Stimulated activated effector memory CD8-positive, alpha-beta T cell treated with anti-CD3 and anti-CD28 coated beads, Interleukin-12 subunit alpha, Interleukin-12 subunit beta, amount 100 ng/mL, for 72 hours (primary cell): ENCODE measurements at regions not wholly inside any gene's neighbourhood (a gene's known extent, or its start where the extent isn't known, plus 50 kb on each side); places are given as distances from the start of the nearest gene placed in this dataset.

Experiments
- ATAC-seq: fragments of 150-1000 bp; cut with Tn5 transposase; 2 replicates; pipeline ENCODE4 v1.10.0; 2021
- DNase-seq, 2 donors: peaks; one replicate each; pipeline ENCODE4 v3.0.0; 2021 to 2022; ENCODE audit warnings: low spot score in 2 of 2
- H3K27ac Mint-ChIP-seq: one replicate; pipeline ENCODE4 v1.8.0; 2022; ENCODE audit warnings: mild to moderate bottlenecking, mixed read lengths
- H3K36me3 Mint-ChIP-seq: one replicate; pipeline ENCODE4 v1.8.0; 2022; ENCODE audit warnings: mild to moderate bottlenecking, mixed read lengths
- H3K4me1 Mint-ChIP-seq: one replicate; pipeline ENCODE4 v1.8.0; 2022; ENCODE audit warnings: mixed read lengths
- H3K4me3 Mint-ChIP-seq: one replicate; pipeline ENCODE4 v1.8.0; 2022; ENCODE audit warnings: mild to moderate bottlenecking, mixed read lengths
- H3K9me3 Mint-ChIP-seq: one replicate; pipeline ENCODE4 v1.8.0; 2022; ENCODE audit warnings: mixed read lengths

GRCh38 chr3:187567021-187567420, 103.2 kb downstream of the SST start:
- no peak for DNase-seq
- H3K27ac Mint-ChIP-seq = no peak overlapping the region
- H3K36me3 Mint-ChIP-seq = no peaks in the 10 kb centered on the region
- no peak for ATAC-seq
- H3K9me3 Mint-ChIP-seq = no peaks in the 10 kb centered on the region
- no peak overlapping the region for H3K4me3 Mint-ChIP-seq
- no peaks in the 10 kb centered on the region for H3K4me1 Mint-ChIP-seq

DNA sequence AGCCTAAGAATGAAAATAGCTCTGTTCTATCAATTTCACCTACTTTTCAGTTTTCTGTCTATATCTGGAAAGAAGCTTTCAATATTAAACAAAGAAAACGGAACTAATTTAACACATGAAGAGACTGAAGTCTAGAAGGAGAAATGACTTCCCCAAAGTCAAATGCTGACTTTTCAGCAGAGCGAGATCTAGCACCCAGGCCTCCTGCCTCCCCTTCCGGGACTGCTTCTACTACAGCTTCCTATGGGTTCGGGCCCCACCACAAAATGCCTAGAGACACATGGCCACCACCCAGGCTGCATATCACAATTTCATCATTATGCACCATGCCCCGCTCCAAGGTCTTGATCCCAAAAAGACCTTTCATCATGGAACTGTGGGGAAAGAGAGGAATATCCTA, 104.5 kb downstream of the SST start:
- Mint-ChIP-seq H3K9me3 (no peaks in the 10 kb centered on the region), H3K4me1 (no peaks in the 10 kb centered on the region), H3K36me3 (no peaks in the 10 kb centered on the region), H3K27ac (no peak overlapping the region), H3K4me3 (no peak overlapping the region)
- no peak for DNase-seq
- no peak for ATAC-seq

DNA sequence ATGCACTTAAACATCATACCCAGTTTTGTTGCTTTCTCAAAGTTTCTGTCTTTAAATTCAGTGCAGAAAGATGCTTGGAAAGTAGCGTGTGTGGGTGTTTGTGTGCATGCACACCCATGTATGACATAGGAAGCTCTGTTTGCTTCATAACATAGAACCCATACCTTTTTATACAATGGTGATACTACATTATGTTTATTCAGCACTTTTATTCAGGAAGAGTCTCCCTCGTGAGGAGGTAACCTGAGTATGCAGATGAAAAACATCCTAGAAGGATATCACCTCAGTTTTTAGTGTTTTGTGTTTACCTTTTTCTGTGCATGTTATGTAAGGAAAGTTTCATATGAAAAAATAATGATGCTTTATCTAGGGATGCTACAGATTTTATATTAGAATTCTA, 111.2 kb downstream of the SST start:
- H3K36me3 Mint-ChIP-seq = no peaks in the 10 kb centered on the region
- no peak overlapping the region for H3K27ac Mint-ChIP-seq
- ATAC-seq = no peak
- no peaks in the 10 kb centered on the region for H3K4me1 Mint-ChIP-seq
- no peaks in the 10 kb centered on the region for H3K9me3 Mint-ChIP-seq
- DNase-seq = no peak
- H3K4me3 Mint-ChIP-seq = no peak overlapping the region

DNA sequence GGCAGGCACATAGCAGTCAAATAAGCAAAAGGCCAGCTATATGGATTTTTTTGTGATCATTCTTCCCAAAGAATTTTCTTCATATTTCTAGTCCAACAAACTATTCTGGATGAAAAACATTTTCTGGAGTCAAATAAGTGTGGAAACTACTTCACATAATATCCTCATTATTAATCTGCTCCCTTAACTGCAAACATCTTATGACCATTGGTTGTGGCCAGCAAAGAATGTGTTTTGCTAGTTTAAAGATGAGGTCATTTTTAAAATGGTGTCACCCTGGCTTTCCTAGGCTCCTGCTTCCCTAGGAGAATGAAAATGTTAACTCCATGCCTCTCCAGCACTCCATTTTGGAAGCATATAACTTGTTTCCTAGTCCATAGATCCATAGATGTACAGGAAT, 118.8 kb downstream of the SST start:
- Mint-ChIP-seq H3K4me3 (no peak overlapping the region), H3K36me3 (no peaks in the 10 kb centered on the region), H3K27ac (no peak overlapping the region), H3K4me1 (no peaks in the 10 kb centered on the region), H3K9me3 (no peaks in the 10 kb centered on the region)
- no peak for DNase-seq
- ATAC-seq = no peak

DNA sequence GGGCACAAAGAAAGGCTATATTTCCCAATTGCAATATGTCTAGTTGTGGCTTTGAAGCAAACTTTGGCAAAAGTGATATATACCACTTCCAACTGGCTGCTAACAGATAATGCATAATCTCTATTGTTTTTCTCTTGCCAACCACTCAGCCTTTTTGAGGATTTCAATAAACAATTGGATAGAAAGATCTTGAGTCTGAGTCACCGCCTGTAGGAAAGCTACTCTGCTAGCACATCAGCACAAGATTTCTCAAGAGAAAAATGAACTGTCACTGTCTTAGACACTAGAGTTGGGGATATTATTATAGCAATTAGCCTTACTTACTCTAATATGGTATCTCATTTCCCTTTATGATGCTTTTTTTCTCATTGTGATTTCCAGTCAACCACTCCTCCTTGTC, 119.7 kb downstream of the SST start:
- H3K27ac Mint-ChIP-seq = no peak overlapping the region
- ATAC-seq (no peak), DNase-seq (no peak)
- no peak overlapping the region for H3K4me3 Mint-ChIP-seq
- no peaks in the 10 kb centered on the region for H3K36me3 Mint-ChIP-seq
- no peaks in the 10 kb centered on the region for H3K9me3 Mint-ChIP-seq
- H3K4me1 Mint-ChIP-seq = no peaks in the 10 kb centered on the region

GRCh38 chr3:187545366-187545765, 124.8 kb downstream of the SST start:
- Mint-ChIP-seq H3K9me3 (no peaks in the 10 kb centered on the region), H3K36me3 (no peaks in the 10 kb centered on the region), H3K4me1 (no peaks in the 10 kb centered on the region)

GRCh38 chr3:187544326-187544725, 125.9 kb downstream of the SST start:
- Mint-ChIP-seq H3K27ac (no peak overlapping the region), H3K4me1 (no peaks in the 10 kb centered on the region), H3K4me3 (no peak overlapping the region), H3K36me3 (no peaks in the 10 kb centered on the region), H3K9me3 (no peaks in the 10 kb centered on the region)
- ATAC-seq = no peak
- no peak for DNase-seq

More at GRCh38 chr3:187545366-187545765, 124.8 kb downstream of the SST start:
- H3K27ac Mint-ChIP-seq = no peak overlapping the region
- ATAC-seq = no peak
- H3K4me3 Mint-ChIP-seq = no peak overlapping the region
- no peak for DNase-seq

GRCh38 chr3:187540847-187541246, 129.3 kb downstream of the SST start:
- no peak overlapping the region for H3K4me3 Mint-ChIP-seq
- no peak overlapping the region for H3K27ac Mint-ChIP-seq
- no peaks in the 10 kb centered on the region for H3K9me3 Mint-ChIP-seq
- ATAC-seq (no peak), DNase-seq (no peak)
- no peaks in the 10 kb centered on the region for H3K36me3 Mint-ChIP-seq
- no peaks in the 10 kb centered on the region for H3K4me1 Mint-ChIP-seq

DNA sequence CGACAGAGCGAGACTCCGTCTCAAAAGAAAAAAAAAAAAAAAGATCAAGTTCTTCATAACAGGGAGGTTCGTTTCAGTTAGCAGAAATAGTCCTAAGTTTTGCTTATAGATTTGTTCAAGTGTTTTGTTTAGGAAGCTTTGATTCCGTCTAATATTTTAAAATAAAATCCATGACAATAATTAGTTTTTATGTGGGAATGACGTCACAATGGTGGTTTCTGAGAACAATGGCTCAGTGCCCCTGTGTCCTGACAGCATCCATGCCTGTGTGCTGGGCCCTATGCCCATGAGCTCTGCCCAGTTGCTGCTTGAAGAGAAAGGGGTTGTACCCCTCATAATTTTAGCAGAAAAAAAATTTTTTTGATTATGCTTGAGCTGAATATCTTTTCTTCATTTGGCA, 134.0 kb downstream of the SST start:
- DNase-seq (no peak), ATAC-seq (no peak)
- Mint-ChIP-seq H3K4me3 (no peak overlapping the region), H3K4me1 (no peaks in the 10 kb centered on the region), H3K36me3 (no peaks in the 10 kb centered on the region), H3K27ac (no peak overlapping the region), H3K9me3 (no peaks in the 10 kb centered on the region)

DNA sequence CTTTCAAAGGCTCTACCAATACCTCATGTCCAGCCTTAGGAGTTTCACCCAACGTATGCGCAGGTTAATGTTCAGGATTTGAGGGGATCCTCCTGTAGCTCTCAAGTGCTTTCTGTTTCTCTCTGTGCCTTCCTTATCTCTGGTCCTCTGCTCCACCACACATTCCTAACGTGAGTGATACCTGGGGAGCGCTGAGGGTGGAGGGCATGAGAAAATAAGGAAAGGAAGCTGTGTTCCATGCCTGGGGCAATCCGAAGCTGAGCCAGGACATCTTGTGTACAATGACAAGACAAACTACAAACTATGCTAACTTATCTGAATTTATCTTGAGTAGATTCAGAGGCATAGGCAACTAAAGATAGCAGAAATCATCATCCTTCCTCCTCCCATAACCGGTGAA, 136.4 kb downstream of the SST start:
- Mint-ChIP-seq H3K36me3 (no peaks in the 10 kb centered on the region), H3K27ac (no peak overlapping the region), H3K4me3 (no peak overlapping the region), H3K9me3 (no peaks in the 10 kb centered on the region), H3K4me1 (no peaks in the 10 kb centered on the region)
- DNase-seq (no peak), ATAC-seq (no peak)

- Mint-ChIP-seq H3K4me1 (no peaks in the 10 kb centered on the region), H3K4me3 (no peak overlapping the region), H3K9me3 (no peaks in the 10 kb centered on the region), H3K36me3 (no peaks in the 10 kb centered on the region), H3K27ac (no peak overlapping the region)
- DNase-seq (no peak), ATAC-seq (no peak)
Observed at GRCh38 chr3:187531831-187532230, 138.4 kb downstream of the SST start.

DNA sequence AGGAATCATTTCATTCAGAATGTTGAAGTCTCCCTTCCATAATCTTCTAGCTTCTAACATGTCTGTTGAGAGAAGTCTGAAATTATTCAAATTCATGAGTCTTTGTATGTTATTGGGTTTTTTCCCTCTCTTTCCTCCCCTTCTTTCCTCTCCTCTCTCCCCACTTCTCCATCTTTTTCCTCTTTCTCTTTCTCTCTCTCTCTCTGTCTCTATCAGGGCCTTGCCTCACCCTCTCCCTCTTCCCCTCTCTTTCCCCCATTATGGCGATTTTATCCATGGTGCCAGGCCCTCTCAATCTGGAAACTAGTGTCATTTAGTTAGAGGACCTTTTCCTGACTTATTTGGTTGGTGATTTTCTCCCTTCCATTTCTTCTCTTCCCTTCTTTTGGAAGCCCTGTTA, 147.3 kb downstream of the SST start:
- DNase-seq = no peak
- no peak for ATAC-seq
- Mint-ChIP-seq H3K9me3 (no peaks in the 10 kb centered on the region), H3K4me1 (no peaks in the 10 kb centered on the region), H3K27ac (no peak overlapping the region), H3K4me3 (no peak overlapping the region), H3K36me3 (no peaks in the 10 kb centered on the region)

GRCh38 chr3:187522293-187522692, 147.9 kb downstream of the SST start:
- H3K4me3 Mint-ChIP-seq = no peak overlapping the region
- no peaks in the 10 kb centered on the region for H3K36me3 Mint-ChIP-seq
- H3K4me1 Mint-ChIP-seq = no peaks in the 10 kb centered on the region
- H3K9me3 Mint-ChIP-seq = no peaks in the 10 kb centered on the region
- no peak overlapping the region for H3K27ac Mint-ChIP-seq
- DNase-seq (no peak), ATAC-seq (no peak)

GRCh38 chr3:187521546-187521945, 148.6 kb downstream of the SST start:
- Mint-ChIP-seq H3K4me3 (no peak overlapping the region), H3K27ac (no peak overlapping the region), H3K9me3 (no peaks in the 10 kb centered on the region), H3K4me1 (no peaks in the 10 kb centered on the region), H3K36me3 (no peaks in the 10 kb centered on the region)
- ATAC-seq (no peak), DNase-seq (no peak)

DNA sequence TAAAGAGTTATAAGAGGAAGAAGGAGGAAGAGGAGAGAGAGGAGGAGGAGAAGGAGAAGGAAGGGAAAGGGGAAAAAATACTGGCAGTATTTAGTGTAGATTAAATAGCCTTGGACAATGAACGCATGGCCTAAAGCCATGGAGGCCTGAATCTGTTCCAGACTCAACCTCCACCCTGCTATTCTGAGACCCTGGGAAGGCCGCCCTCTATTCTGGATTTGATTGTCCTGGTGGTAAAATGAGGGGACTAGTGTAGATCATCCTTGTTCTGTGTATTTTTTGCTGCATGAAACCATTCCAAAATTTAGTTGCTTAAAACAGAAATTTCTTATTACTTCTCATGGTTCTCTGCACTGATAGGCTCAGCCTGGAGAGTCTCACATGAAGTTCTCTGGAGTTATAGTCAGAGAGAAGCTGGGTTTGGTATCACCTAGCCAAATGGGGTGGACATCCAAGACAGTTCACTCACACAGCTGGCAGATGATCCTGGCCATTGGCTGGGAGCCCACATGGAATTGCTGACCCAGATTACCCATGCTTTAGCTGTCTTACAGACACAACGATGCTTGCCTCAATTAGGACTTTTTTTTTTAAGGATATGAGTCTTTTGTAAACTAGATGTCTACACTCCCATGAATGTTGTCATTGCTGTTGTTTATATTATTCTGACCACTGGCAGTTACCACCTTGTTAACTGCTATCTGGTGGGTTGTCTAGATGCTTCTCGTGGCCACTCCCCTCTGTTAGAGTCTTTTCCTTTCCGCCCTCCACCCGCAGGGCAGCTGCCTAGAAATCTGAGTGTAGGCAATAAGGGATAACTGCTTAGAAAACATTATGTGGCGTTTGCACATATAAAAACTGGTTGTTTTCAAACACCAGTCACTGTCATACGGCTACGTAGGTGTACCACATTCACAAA, 149.9 kb downstream of the SST start:
- no peaks in the 10 kb centered on the region for H3K4me1 Mint-ChIP-seq
- H3K9me3 Mint-ChIP-seq = no peaks in the 10 kb centered on the region
- no peaks in the 10 kb centered on the region for H3K36me3 Mint-ChIP-seq
- ATAC-seq = no peak
- H3K27ac Mint-ChIP-seq = no peak overlapping the region
- no peak for DNase-seq
- H3K4me3 Mint-ChIP-seq = no peak overlapping the region

DNA sequence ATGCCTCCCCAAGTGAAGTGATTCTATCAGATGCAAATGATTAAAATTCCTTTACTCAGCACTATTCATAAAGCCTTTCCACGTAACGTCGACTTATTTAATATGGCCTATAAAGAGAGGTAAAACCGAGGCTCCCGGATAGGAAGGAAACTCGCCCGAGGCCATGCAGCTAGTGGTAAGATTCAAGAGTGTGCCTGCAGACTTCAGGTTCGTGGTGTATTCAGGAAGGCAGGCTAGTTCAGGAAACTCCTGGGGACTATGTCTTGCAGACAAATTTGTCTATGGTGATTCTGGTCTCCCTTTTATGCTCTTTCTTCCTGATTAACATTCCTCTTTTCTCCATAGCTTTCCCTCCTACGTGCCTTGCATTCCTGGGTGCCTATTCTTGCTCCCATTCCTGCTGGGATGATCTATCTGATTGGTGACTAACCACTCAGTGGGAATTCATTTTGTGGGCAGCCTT, 150.7 kb downstream of the SST start:
- DNase-seq = no peak

More for the DNA sequence above, 150.7 kb downstream of the SST start:
- Mint-ChIP-seq H3K9me3 (no peaks in the 10 kb centered on the region), H3K27ac (no peak overlapping the region), H3K4me1 (no peaks in the 10 kb centered on the region), H3K36me3 (no peaks in the 10 kb centered on the region), H3K4me3 (no peak overlapping the region)
- ATAC-seq = no peak
